Stomach (tissue), 4 donors: ENCODE measurements at regions not wholly inside any gene's neighbourhood (a gene's known extent, or its start where the extent isn't known, plus 50 kb on each side); places are given as distances from the start of the nearest gene placed in this dataset.

Experiments
- CTCF ChIP-seq, 7 experiments: fragments of 450-650 bp in 4 of 7; fragments of 200-600 bp in 3 of 7; sonication (generic) in 3 of 7; IDR thresholded peaks; one replicate each; pipeline ENCODE4 v1.5.1; 2016 to 2019; ENCODE audit warnings: antibody characterized with exemption in 7 of 7, control low read depth in 2 of 7, mild to moderate bottlenecking in 1 of 7
- EP300 ChIP-seq: sonication (generic); formaldehyde crosslinking; IDR thresholded peaks from one replicate; pipeline ENCODE4 v1.6.1; 2017; ENCODE audit warnings: antibody characterized with exemption
- POLR2A ChIP-seq, 4 donors: fragments of 450-650 bp; IDR thresholded peaks; one replicate each; pipeline ENCODE4 v1.6.1; 2016; ENCODE audit warnings: antibody characterized with exemption in 4 of 4, control low read depth in 2 of 4, mild to moderate bottlenecking in 1 of 4, moderate library complexity in 1 of 4
- POLR2AphosphoS5 ChIP-seq, 3 donors: sonication (generic); formaldehyde crosslinking; IDR thresholded peaks; one replicate each; pipeline ENCODE4 v1.6.1; 2016; ENCODE audit warnings: antibody characterized with exemption in 3 of 3

- TF ChIP-seq POLR2AphosphoS5 (IDR thresholded peaks at IDR 0.05) (no peak), CTCF (IDR thresholded peaks at IDR 0.05) (no peak), POLR2A (IDR thresholded peaks at IDR 0.05) (no peak), EP300 (no peak)
These were observed 108.9 kb upstream of the NHS start for GRCh38 chrX:17266136-17266535.
